Liver (tissue), 8 donors: ENCODE measurements at regions not wholly inside any gene's neighbourhood (a gene's known extent, or its start where the extent isn't known, plus 50 kb on each side); places are given as distances from the start of the nearest gene placed in this dataset.

Source experiments
- DNase-seq: peaks from one replicate; pipeline ENCODE4 v3.0.0-alpha.2; 2017; ENCODE audit warnings: low spot score
- H3K27ac ChIP-seq, 2 donors: one replicate each; pipeline ENCODE4 v1.7.0; 2013; ENCODE audit warnings: inconsistent platforms in 2 of 2, low read length in 2 of 2, control low read depth in 1 of 2, low read depth in 1 of 2, mild to moderate bottlenecking in 1 of 2
- H3K27me3 ChIP-seq, 4 donors: one replicate each; pipeline versions ENCODE4 v1.6.1 to v1.7.0; 2013; ENCODE audit warnings: low read length in 3 of 4, inconsistent platforms in 1 of 4, mild to moderate bottlenecking in 1 of 4, moderate library complexity in 1 of 4; ENCODE audit not compliant: control insufficient read depth in 4 of 4, insufficient read depth in 4 of 4
- H3K36me3 ChIP-seq, 4 donors: one replicate each; pipeline versions ENCODE4 v1.6.1 to v1.7.0; 2013; ENCODE audit warnings: low read length in 3 of 4, mild to moderate bottlenecking in 3 of 4, low read depth in 1 of 4, moderate library complexity in 1 of 4; ENCODE audit not compliant: control insufficient read depth in 4 of 4, insufficient read depth in 3 of 4
- H3K4me1 ChIP-seq, 4 donors: one replicate each; pipeline versions ENCODE4 v1.6.1 to v1.7.0; 2013; ENCODE audit warnings: low read length in 3 of 4, mild to moderate bottlenecking in 3 of 4, moderate library complexity in 1 of 4; ENCODE audit not compliant: control insufficient read depth in 4 of 4, insufficient read depth in 4 of 4
- H3K4me3 ChIP-seq, 3 donors: one replicate each; pipeline versions ENCODE4 v1.6.1 to v1.7.0; 2013; ENCODE audit warnings: low read length in 3 of 3, control low read depth in 1 of 3, low read depth in 1 of 3, mild to moderate bottlenecking in 1 of 3
- H3K9ac ChIP-seq, 2 donors: one replicate each; pipeline ENCODE4 v1.7.0; 2013; ENCODE audit warnings: low read length in 2 of 2, mild to moderate bottlenecking in 2 of 2, moderate library complexity in 2 of 2, control low read depth in 1 of 2, low read depth in 1 of 2
- H3K9me3 ChIP-seq, 4 donors: one replicate each; pipeline versions ENCODE4 v1.6.1 to v1.7.0; 2013; ENCODE audit warnings: low read length in 3 of 4; ENCODE audit not compliant: control insufficient read depth in 4 of 4
- ATF3 ChIP-seq: IDR thresholded peaks from 2 replicates; pipeline ENCODE4 v1.6.1; 2016; ENCODE audit warnings: antibody characterized with exemption
- CTCF ChIP-seq: fragments of 150-350 bp; IDR thresholded peaks from 2 replicates; pipeline ENCODE4 v1.5.1; 2017; ENCODE audit warnings: improper control_type of control experiment, low read depth, low read length; ENCODE audit not compliant: missing input control
- EGR1 ChIP-seq, 2 donors: IDR thresholded peaks; 2 replicates each; pipeline ENCODE4 v1.6.1; 2016 to 2018; ENCODE audit warnings: antibody characterized with exemption in 2 of 2, low read depth in 2 of 2
- FOXA1 ChIP-seq: IDR thresholded peaks from 2 replicates; pipeline ENCODE4 v1.6.1; 2016; ENCODE audit warnings: antibody characterized with exemption
- FOXA2 ChIP-seq: IDR thresholded peaks from 2 replicates; pipeline ENCODE4 v1.6.1; 2016; ENCODE audit warnings: antibody characterized with exemption
- GABPA ChIP-seq, 2 donors: IDR thresholded peaks in 1 of 2; conservative IDR thresholded peaks in 1 of 2; 2 replicates each; pipeline ENCODE4 v1.6.1; 2016; ENCODE audit warnings: antibody characterized with exemption in 2 of 2, mild to moderate bottlenecking in 1 of 2, moderate library complexity in 1 of 2
- HNF4A ChIP-seq, 2 donors: conservative IDR thresholded peaks; 2 replicates each; pipeline ENCODE4 v1.6.1; 2016; ENCODE audit warnings: antibody characterized with exemption in 2 of 2, mild to moderate bottlenecking in 2 of 2
- HNF4G ChIP-seq: IDR thresholded peaks from 2 replicates; pipeline ENCODE4 v1.6.1; 2016; ENCODE audit warnings: antibody characterized with exemption
- JUND ChIP-seq, 2 donors: IDR thresholded peaks; 2 replicates each; pipeline ENCODE4 v1.6.1; 2016; ENCODE audit warnings: antibody characterized with exemption in 2 of 2
- MAX ChIP-seq: IDR thresholded peaks from 2 replicates; pipeline ENCODE4 v1.6.1; 2016; ENCODE audit warnings: antibody characterized with exemption
- NR2F2 ChIP-seq: IDR thresholded peaks from 2 replicates; pipeline ENCODE4 v1.6.1; 2016; ENCODE audit warnings: antibody characterized with exemption
- RAD21 ChIP-seq, 2 donors: IDR thresholded peaks; 2 replicates each; pipeline ENCODE4 v1.6.1; 2016; ENCODE audit warnings: antibody characterized with exemption in 2 of 2, mild to moderate bottlenecking in 2 of 2
- REST ChIP-seq: IDR thresholded peaks from 2 replicates; pipeline ENCODE4 v1.6.1; 2016; ENCODE audit warnings: antibody characterized with exemption, mild to moderate bottlenecking
- RXRA ChIP-seq, 2 donors: IDR thresholded peaks; 2 replicates each; pipeline ENCODE4 v1.6.1; 2017 to 2018; ENCODE audit warnings: antibody characterized with exemption in 2 of 2, mild to moderate bottlenecking in 1 of 2
- SP1 ChIP-seq: IDR thresholded peaks from 2 replicates; pipeline ENCODE4 v1.6.1; 2018; ENCODE audit warnings: antibody characterized with exemption, mild to moderate bottlenecking
- TAF1 ChIP-seq: conservative IDR thresholded peaks from 2 replicates; pipeline ENCODE4 v1.6.1; 2016; ENCODE audit warnings: antibody characterized with exemption, mild to moderate bottlenecking
- YY1 ChIP-seq: IDR thresholded peaks from 2 replicates; pipeline ENCODE4 v1.6.1; 2016; ENCODE audit warnings: antibody characterized with exemption, mild to moderate bottlenecking
- ZBTB33 ChIP-seq: IDR thresholded peaks from 2 replicates; pipeline ENCODE4 v1.6.1; 2016; ENCODE audit warnings: antibody characterized with exemption
- WGBS: extraction: QIAGEN DNeasy Blood & Tissue Kit; methylation state at CpG from one replicate; pipeline ENCODE4 v1.1.7; 2013; 5-methylcytosine and 5-hydroxymethylcytosine counted together
- donor health status: healthy.
- donor health status: healthy.
- donor health status: healthy.
- donor health status: healthy.
- donor health status: healthy.

- no peak for DNase-seq
- peaks cover 0 to 2% (median 0%) of the 10 kb centered on the region in 4 donors for H3K9me3 ChIP-seq
- no peaks in the 10 kb centered on the region for H3K4me1 ChIP-seq
- H3K27me3 ChIP-seq: no peaks in the 10 kb centered on the region
- H3K27ac ChIP-seq: no peak overlapping the region
- H3K9ac ChIP-seq: no peak overlapping the region
- TF ChIP-seq ATF3 (no peak), HNF4G (no peak), JUND (IDR thresholded peaks at IDR 0.05) (no peak), GABPA (IDR thresholded peaks at IDR 0.05 in 1 of 2, conservative IDR thresholded peaks at IDR 0.05 in 1 of 2) (no peak), FOXA1 (no peak), TAF1 (no peak), NR2F2 (no peak), RAD21 (IDR thresholded peaks at IDR 0.05) (no peak), HNF4A (conservative IDR thresholded peaks at IDR 0.05) (no peak), YY1 (no peak), RXRA (IDR thresholded peaks at IDR 0.05) (no peak), EGR1 (IDR thresholded peaks at IDR 0.05; ENCODE audit: low read depth in 2 of 2) (no peak), SP1 (no peak), REST (no peak), MAX (no peak), ZBTB33 (no peak), CTCF (no peak), FOXA2 (no peak)
- H3K36me3 ChIP-seq: no peaks in the 10 kb centered on the region
- H3K4me3 ChIP-seq: no peak overlapping the region
- 77% methylated on average over 17 of the region's 17 CpGs for WGBS
Observed at GRCh38 chr10:124240839-124241291, 147.5 kb upstream of the CHST15 start.

GRCh38 chr10:124239696-124240095 lies 146.3 kb upstream of the CHST15 start:
- Histone ChIP-seq H3K4me3 (no peak overlapping the region), H3K9ac (no peak overlapping the region), H3K27ac (no peak overlapping the region), H3K27me3 (no peaks in the 10 kb centered on the region), H3K36me3 (no peaks in the 10 kb centered on the region), H3K4me1 (no peaks in the 10 kb centered on the region), H3K9me3 (peaks cover 0 to 2% (median 0%) of the 10 kb centered on the region in 4 donors)
- DNase-seq: no peak
- 68% methylated on average over 13 of the region's 13 CpGs for WGBS
- no peak for TF ChIP-seq RXRA (IDR thresholded peaks at IDR 0.05)
- no peak for TF ChIP-seq ZBTB33
- no peak for TF ChIP-seq ATF3
- no peak for TF ChIP-seq YY1
- TF ChIP-seq SP1: no peak
- no peak for TF ChIP-seq TAF1
- no peak for TF ChIP-seq FOXA1
- no peak for TF ChIP-seq MAX
- no peak for TF ChIP-seq CTCF
- no peak for TF ChIP-seq HNF4G
- TF ChIP-seq RAD21 (IDR thresholded peaks at IDR 0.05): no peak
- TF ChIP-seq HNF4A (conservative IDR thresholded peaks at IDR 0.05): no peak
